Gastroesophageal sphincter (tissue), 4 donors: ENCODE measurements at regions not wholly inside any gene's neighbourhood (a gene's known extent, or its start where the extent isn't known, plus 50 kb on each side); places are given as distances from the start of the nearest gene placed in this dataset.

Source experiments
- ATAC-seq: fragments of 150-250 bp; one replicate; pipeline ENCODE4 v1.9.1; 2016; ENCODE audit warnings: mild to moderate bottlenecking, moderate library complexity
- H3K27ac ChIP-seq, 4 donors: fragments of 200-600 bp; sonication (generic) in 3 of 4; 1 replicate in 3 of 4; 2 replicates in 1 of 4; pipeline ENCODE4 v1.5.1; 2016 to 2019
- H3K27me3 ChIP-seq: fragments of 200-600 bp; sonication (generic); one replicate; pipeline ENCODE4 v1.5.1; 2019
- H3K36me3 ChIP-seq, 2 donors: fragments of 200-600 bp; sonication (generic); one replicate each; pipeline ENCODE4 v1.5.1; 2019; ENCODE audit warnings: control low read depth in 1 of 2
- H3K4me1 ChIP-seq, 3 donors: fragments of 200-600 bp; sonication (generic); 1 replicate in 2 of 3; 2 replicates in 1 of 3; pipeline ENCODE4 v1.5.1; 2016 to 2019; ENCODE audit warnings: control low read depth in 2 of 3
- H3K4me3 ChIP-seq, 2 donors: fragments of 200-600 bp; sonication (generic); one replicate each; pipeline ENCODE4 v1.5.1; 2019; ENCODE audit warnings: mild to moderate bottlenecking in 1 of 2, moderate library complexity in 1 of 2
- H3K9me3 ChIP-seq, 3 donors: fragments of 200-600 bp; sonication (generic); one replicate each; pipeline ENCODE4 v1.5.1; 2017 to 2019; ENCODE audit warnings: control low read depth in 2 of 3
- EP300 ChIP-seq: sonication (generic); formaldehyde crosslinking; IDR thresholded peaks from one replicate; pipeline ENCODE4 v1.6.1; 2017; ENCODE audit warnings: antibody characterized with exemption, mild to moderate bottlenecking
- POLR2A ChIP-seq, 2 donors: fragments of 450-650 bp; IDR thresholded peaks; one replicate each; pipeline ENCODE4 v1.6.1; 2017; ENCODE audit warnings: antibody characterized with exemption in 2 of 2, mild to moderate bottlenecking in 2 of 2, moderate library complexity in 1 of 2
- POLR2AphosphoS5 ChIP-seq: sonication (generic); formaldehyde crosslinking; IDR thresholded peaks from one replicate; pipeline ENCODE4 v1.6.1; 2017; ENCODE audit warnings: antibody characterized with exemption
- WGBS, 2 donors: methylation state at CpG; one replicate each; pipeline ENCODE4 v1.1.5; 2018; ENCODE audit warnings: low coverage in 1 of 2; 5-methylcytosine and 5-hydroxymethylcytosine counted together
- TF ChIP-seq, protein P1 (sequence below), 4 experiments: fragments of 200-600 bp in 2 of 4; fragments of 450-650 bp in 2 of 4; sonication (generic) in 1 of 4; IDR thresholded peaks; one replicate each; pipeline ENCODE4 v1.5.1; 2017 to 2019; ENCODE audit warnings: antibody characterized with exemption in 4 of 4, mild to moderate bottlenecking in 2 of 4, moderate library complexity in 2 of 4

DNA sequence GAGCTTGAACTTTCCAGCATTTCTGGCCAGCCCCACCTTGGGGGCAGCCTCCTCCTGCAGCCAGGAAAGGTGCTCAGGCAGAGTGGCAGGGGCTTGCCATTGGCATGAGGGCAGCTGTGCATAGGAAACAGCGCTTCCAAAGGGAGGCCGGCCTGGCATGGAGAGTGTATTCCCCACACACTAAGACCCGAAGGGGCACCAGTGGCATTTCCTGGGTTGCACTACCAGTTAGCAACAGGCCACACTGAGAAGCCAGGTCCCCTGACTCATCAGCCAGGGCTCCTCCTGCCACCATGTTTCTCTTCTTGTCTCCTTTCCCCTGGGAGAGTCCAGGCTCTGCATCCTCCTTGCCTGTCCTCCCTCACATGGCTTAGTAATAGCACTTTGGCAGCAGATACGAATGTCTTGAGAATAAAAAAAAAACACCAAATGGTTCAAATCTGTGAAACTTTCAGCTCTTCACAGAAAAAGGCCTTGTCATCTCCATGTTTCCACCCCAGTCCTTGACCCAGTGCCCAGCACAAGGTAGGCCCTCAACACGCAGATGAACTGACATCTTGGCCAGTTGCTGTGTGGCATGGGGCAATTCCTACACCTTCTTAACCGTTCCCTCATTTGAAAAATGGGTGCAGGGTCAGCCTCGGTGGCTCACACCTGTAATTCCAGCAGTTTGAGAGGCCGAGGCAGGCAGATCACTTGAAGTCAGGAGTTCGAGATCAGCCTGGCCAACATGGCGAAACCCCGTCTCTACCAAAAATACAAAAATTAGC, 180.4 kb downstream of the SMAD6 start:
- no peak overlapping the region for H3K4me3 ChIP-seq
- peak overlapping the region; percentile 21 to 86 (median 72) for H3K27ac ChIP-seq
- TF ChIP-seq, protein P1, sequence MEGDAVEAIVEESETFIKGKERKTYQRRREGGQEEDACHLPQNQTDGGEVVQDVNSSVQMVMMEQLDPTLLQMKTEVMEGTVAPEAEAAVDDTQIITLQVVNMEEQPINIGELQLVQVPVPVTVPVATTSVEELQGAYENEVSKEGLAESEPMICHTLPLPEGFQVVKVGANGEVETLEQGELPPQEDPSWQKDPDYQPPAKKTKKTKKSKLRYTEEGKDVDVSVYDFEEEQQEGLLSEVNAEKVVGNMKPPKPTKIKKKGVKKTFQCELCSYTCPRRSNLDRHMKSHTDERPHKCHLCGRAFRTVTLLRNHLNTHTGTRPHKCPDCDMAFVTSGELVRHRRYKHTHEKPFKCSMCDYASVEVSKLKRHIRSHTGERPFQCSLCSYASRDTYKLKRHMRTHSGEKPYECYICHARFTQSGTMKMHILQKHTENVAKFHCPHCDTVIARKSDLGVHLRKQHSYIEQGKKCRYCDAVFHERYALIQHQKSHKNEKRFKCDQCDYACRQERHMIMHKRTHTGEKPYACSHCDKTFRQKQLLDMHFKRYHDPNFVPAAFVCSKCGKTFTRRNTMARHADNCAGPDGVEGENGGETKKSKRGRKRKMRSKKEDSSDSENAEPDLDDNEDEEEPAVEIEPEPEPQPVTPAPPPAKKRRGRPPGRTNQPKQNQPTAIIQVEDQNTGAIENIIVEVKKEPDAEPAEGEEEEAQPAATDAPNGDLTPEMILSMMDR (IDR thresholded peaks at IDR 0.05), result no peak
- WGBS, 2 donors, result 40 to 75% methylated on average over 2 to 6 of the region's 11 CpGs
- no peaks in the 10 kb centered on the region for H3K36me3 ChIP-seq
- H3K9me3 ChIP-seq, result no peaks in the 10 kb centered on the region
- H3K4me1 ChIP-seq, result peaks cover 0 to 63% (median 38%) of the 10 kb centered on the region in 3 donors
- no peak for ATAC-seq
- no peaks in the 10 kb centered on the region for H3K27me3 ChIP-seq

DNA sequence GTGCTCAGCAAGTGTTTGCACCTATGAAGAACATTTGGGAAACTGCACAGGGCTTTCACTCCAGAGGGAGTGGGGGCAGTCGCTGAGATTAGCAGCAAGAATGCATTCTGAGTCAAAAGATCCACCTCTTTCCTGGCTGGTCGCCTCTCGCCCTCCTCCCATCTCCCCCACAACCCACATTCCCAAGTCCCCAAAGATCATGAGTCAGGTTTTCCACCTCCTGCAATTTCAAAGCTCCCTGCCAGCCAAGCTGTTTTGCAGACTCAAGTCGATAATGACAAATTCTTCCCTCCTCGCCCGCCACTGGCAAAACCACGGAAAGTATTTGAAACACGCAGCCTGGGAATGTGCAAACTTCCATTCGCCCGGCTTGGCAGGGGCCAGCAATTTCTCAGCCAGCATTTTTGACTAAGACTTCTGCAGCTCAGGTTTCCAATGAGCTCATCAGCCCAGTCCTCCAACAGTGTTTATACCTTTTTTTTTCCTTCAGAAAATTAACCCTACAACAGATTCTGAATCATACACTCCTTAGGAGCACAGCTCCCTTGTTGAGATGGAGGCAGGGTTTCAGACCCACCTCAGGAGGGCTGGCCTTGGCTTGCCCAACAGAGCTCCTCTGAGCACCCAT, 181.4 kb downstream of the SMAD6 start:
- H3K27ac ChIP-seq, result peak overlapping the region; percentile 21 to 86 (median 77)
- no peak overlapping the region for H3K4me3 ChIP-seq
- WGBS, 2 donors, result 0 to 10% methylated on average over 7 to 10 of the region's 10 CpGs
- H3K9me3 ChIP-seq, result no peaks in the 10 kb centered on the region
- no peaks in the 10 kb centered on the region for H3K27me3 ChIP-seq
- H3K36me3 ChIP-seq, result no peaks in the 10 kb centered on the region
- TF ChIP-seq, protein P1 (IDR thresholded peaks at IDR 0.05), result no peak
- peak; percentile 98 for TF ChIP-seq POLR2AphosphoS5
- peak; percentile 92 for ATAC-seq
- H3K4me1 ChIP-seq, result peaks cover 0 to 53% (median 29%) of the 10 kb centered on the region in 3 donors

DNA sequence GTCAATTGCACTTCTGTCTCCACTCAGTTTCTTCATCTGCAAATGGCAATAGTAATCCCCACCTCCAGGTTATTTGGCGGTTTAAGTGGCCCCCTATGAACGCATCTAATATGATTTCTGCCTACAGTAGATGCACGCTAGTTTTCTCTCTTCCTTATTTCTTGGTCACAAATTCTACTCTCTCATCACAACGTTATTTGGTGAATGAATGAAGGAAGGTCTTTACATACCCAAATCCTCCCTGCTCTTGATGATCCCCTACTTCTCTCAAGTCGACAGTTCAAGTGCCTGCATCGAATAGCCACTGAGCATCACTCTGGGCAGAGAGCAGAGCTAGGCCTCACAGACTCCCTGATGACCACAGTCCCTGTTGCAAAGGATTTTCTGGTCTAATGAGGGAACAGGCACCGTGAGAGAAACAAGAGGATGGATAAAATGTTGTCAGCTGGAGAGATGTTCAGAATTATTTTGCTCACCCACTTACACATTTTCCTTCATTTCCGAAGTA, 181.2 kb upstream of the SMAD3 start:
- H3K27ac ChIP-seq, result peak overlapping the region in 3 of 4 donors; percentile 76 to 86 (median 78)
- no peaks in the 10 kb centered on the region for H3K36me3 ChIP-seq
- ATAC-seq, result no peak
- no peak overlapping the region for H3K4me3 ChIP-seq
- WGBS, 2 donors, result 59 to 80% methylated on average over 3 to 8 of the region's 8 CpGs
- H3K4me1 ChIP-seq, result peaks cover 0 to 48% (median 24%) of the 10 kb centered on the region in 3 donors
- no peaks in the 10 kb centered on the region for H3K27me3 ChIP-seq
- TF ChIP-seq EP300, result no peak
- no peak for TF ChIP-seq POLR2A (IDR thresholded peaks at IDR 0.05)
- TF ChIP-seq, protein P1 (IDR thresholded peaks at IDR 0.05), result no peak
- TF ChIP-seq POLR2AphosphoS5, result no peak
- H3K9me3 ChIP-seq, result no peaks in the 10 kb centered on the region

DNA sequence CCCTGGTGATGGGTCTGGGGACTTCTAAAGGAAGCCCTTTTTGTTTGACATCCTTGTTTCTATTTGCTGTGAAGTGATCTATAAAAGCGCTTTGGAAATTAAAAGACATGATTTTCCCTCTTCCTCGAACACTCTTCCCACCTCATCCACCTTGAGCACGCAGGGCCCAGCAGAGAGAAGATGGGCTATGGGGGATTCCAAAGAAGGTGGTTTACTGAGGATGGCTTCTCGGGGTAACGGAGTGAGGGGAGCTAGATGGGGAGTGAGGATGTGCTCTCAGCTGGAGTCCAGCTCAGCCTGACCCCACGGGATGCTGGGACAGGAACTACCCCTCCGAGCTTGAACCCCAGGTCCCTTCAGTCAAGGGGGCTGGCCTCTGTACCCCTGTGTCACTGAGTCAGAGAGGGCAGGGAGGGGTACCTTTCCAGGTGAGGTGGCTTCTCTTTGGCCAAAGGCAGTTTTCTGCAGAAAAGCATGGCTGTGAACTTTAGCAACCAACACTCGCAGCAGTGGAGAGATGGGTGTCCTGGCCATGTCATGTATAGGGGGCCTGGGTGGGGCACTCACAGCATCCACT, 180.7 kb upstream of the SMAD3 start:
- Histone ChIP-seq H3K27me3 (no peaks in the 10 kb centered on the region), H3K27ac (peak overlapping the region in 3 of 4 donors; percentile 76 to 86 (median 78)), H3K4me3 (no peak overlapping the region), H3K36me3 (no peaks in the 10 kb centered on the region), H3K4me1 (peaks cover 0 to 48% (median 24%) of the 10 kb centered on the region in 3 donors), H3K9me3 (no peaks in the 10 kb centered on the region)
- TF ChIP-seq EP300 (no peak), POLR2AphosphoS5 (no peak), POLR2A (IDR thresholded peaks at IDR 0.05) (no peak)
- TF ChIP-seq, protein P1 (IDR thresholded peaks at IDR 0.05), result no peak
- ATAC-seq, result no peak
- 83 to 100% methylated on average over 2 to 5 of the region's 8 CpGs for WGBS, 2 donors
